ENCODE measurements at regions not wholly inside any gene's neighbourhood (a gene's known extent, or its start where the extent isn't known, plus 50 kb on each side); places are given as distances from the start of the nearest gene placed in this dataset.

DNA sequence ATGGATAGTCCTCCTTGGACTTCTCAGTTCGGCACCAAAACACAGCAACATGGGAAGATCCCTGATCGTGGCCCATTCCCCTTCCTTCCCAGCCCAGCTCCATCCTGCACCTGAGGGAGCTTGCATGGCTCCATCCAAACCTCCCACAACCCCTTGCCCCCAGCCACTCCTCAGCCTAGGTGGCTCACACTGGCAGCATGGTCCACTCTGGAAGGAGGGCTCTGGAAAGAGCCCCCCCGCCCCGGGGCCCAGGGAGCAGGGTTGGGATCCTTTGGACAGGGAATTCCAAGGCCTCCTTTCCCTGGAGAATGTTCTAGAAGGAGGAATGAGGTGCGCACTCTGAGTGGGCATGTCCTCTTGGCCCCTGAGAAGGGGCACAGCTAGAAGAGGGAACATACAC is 62.8 kb upstream of the ID2 start:
- H3K9me3 Mint-ChIP-seq = peaks cover 3% of the 10 kb centered on the region
- H3K4me3 Mint-ChIP-seq = no peak overlapping the region
- ATAC-seq = no peak
- H3K27me3 Mint-ChIP-seq = peaks cover 81% of the 10 kb centered on the region
- no peaks in the 10 kb centered on the region for H3K36me3 Mint-ChIP-seq
- H3K4me1 Mint-ChIP-seq = peaks cover 9% of the 10 kb centered on the region
- H3K27ac Mint-ChIP-seq = no peak overlapping the region

DNA sequence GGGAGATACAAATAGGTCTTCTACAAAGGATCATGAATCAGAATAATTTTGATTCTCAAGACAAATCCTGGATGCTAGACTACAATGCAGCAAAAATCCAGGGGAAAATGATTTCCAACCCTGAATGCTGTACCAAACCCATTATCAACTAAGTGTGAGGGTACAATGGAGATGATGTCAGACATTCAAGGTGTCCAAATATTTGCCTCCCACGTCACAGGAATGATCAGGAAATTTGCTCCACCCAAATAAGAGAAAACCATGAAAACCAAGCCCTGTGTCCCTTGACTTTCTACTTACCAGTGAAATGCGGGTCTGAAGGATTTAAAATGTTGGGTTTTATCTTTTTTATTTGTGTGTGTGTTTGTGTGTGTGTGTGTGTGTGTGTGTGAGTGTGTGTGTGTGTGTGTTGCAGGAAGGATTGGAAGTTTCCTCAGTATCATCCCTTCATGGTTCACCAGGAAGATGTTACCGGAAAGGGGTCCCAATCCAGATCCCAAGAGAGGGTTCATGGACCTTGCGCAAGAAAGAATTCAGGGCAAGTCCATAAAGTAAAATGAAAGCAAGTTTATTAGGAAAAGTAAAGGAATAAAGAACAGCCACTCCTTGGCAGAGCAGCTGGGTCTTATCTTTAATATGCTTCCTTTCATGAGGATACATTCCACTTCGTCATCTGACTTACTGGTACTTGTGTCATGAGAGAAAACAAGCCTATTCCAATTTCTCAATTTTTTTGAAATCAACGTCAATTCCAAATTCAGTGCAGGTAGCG is 61.1 kb upstream of the ID2 start:
- ATAC-seq = no peak
- Mint-ChIP-seq H3K4me1 (peaks cover 9% of the 10 kb centered on the region), H3K36me3 (no peaks in the 10 kb centered on the region), H3K4me3 (no peak overlapping the region), H3K9me3 (peaks cover 3% of the 10 kb centered on the region), H3K27ac (no peak overlapping the region), H3K27me3 (peaks cover 65% of the 10 kb centered on the region)

DNA sequence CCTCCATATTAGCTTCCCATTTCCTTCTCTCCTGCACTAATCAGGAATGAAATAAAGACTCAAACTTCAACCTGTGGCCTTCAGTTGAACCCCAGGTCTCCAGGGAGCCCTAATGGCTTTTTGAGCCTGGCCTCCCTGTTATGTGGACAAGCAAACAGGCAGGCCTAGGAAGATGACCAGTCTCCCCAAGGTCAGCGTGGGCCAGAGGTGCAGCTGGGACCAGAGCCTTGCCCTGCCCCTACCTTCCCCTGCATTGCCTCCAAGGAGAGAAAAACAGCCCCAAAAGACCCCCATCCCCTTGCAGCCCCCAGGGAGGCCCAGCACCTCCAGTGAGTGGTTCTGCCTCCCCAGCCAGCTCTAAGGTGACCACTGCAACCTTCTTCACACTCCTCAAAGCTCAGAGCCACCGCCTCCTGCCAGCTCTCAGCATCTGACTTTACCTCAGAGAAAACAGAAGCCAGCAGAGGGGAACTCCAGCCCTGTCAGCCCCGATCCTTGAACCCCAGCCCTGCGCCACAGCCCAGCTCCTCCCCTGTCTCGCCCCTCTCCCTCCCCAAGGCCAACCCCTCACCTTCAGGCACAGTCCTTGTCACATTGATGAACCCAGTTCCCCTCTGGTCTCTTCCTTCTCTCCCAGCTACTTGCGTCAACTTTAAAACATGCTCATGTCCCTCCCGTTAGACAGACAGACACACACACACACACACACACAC is 59.5 kb upstream of the ID2 start:
- Mint-ChIP-seq H3K27ac (peak overlapping the region; percentile 12), H3K36me3 (no peaks in the 10 kb centered on the region), H3K9me3 (peaks cover 3% of the 10 kb centered on the region), H3K4me3 (no peak overlapping the region), H3K27me3 (peaks cover 52% of the 10 kb centered on the region), H3K4me1 (peaks cover 9% of the 10 kb centered on the region)
- no peak for ATAC-seq

DNA sequence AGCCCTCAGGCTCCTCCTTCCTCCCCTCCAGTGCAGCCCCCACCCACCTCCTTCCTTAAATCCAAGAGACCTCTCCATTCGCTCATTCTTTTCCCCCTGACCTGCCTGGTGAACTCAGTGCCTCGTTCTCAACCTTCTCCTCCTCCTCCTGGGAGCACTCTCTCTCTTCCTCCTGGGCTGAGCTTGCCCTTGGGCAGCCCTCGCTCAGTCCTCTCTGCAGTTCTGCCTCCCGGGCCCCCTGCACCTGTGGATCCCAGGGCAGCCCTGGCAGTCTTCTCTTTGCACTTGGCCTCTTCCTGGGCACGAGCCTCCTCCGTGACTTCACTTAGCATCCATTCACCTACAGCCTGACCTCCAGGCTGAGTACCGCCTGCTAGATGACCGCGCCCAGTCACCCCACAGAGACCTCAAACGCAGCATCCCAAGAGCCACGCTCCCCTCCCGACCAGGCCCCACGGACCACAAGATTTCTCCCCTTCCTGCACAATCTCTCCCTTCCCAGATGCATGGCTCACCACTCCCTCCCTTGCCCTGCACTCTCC is 58.9 kb upstream of the ID2 start:
- H3K27ac Mint-ChIP-seq = peak overlapping the region; percentile 12
- peaks cover 9% of the 10 kb centered on the region for H3K4me1 Mint-ChIP-seq
- no peak for ATAC-seq
- H3K9me3 Mint-ChIP-seq = peaks cover 3% of the 10 kb centered on the region
- peaks cover 49% of the 10 kb centered on the region for H3K27me3 Mint-ChIP-seq
- no peak overlapping the region for H3K4me3 Mint-ChIP-seq
- no peaks in the 10 kb centered on the region for H3K36me3 Mint-ChIP-seq

DNA sequence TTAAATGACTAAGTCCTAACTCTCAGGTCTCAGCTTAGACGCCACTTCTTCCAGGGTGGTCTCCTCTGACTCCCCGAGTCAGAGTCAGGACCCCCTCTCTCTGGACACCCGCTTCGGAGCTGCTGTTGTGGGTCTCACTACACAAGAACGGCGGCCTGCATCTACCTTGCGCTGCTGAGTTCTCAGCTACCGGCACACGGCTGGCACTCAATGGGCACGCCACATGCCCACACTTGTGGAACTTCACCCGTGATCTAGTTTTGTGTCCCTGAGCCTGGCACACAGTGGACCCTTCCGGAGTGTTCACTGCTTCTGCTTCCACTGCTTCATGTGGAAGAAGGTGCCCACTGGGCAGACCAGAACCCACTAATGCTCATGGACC is 58.3 kb upstream of the ID2 start:
- no peak overlapping the region for H3K27ac Mint-ChIP-seq

DNA sequence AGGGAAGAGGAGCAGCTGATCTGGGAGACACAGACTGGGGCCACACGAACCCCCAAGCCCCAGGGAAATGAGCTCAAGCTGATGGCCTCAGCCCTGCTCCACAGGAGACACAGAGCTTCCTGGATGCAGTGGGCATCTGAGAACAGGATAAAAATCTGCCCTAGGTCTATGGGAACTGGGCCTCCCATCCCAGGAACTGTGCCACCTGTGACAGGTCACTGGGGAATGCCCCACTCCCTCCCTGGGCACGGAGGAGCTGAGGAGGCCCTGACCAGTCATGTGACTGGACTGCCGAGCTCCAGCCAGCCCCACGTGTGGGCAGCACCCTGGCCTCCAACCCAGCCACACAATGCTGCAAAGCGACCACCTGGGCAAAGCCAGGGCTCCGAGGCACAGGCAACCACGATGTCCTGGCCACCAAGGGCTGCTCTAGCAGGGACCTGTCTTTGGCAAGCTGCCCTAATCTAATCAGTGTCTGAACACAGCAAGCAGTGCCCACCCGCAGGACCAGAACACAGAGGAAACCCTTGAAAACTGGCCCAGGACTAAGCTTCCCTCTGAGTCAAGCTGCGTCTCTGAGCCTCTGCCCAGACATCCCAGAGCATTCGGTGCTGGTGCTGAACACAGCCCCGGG is 57.8 kb upstream of the ID2 start:
- ATAC-seq = no peak
- Mint-ChIP-seq H3K27ac (no peak overlapping the region), H3K27me3 (peaks cover 44% of the 10 kb centered on the region), H3K4me1 (peaks cover 20% of the 10 kb centered on the region), H3K9me3 (peaks cover 3% of the 10 kb centered on the region), H3K4me3 (no peak overlapping the region), H3K36me3 (no peaks in the 10 kb centered on the region)

More for the DNA sequence above, 58.3 kb upstream of the ID2 start:
- Mint-ChIP-seq H3K9me3 (peaks cover 3% of the 10 kb centered on the region), H3K27me3 (peaks cover 44% of the 10 kb centered on the region), H3K36me3 (no peaks in the 10 kb centered on the region), H3K4me1 (peaks cover 14% of the 10 kb centered on the region), H3K4me3 (no peak overlapping the region)
- no peak for ATAC-seq

DNA sequence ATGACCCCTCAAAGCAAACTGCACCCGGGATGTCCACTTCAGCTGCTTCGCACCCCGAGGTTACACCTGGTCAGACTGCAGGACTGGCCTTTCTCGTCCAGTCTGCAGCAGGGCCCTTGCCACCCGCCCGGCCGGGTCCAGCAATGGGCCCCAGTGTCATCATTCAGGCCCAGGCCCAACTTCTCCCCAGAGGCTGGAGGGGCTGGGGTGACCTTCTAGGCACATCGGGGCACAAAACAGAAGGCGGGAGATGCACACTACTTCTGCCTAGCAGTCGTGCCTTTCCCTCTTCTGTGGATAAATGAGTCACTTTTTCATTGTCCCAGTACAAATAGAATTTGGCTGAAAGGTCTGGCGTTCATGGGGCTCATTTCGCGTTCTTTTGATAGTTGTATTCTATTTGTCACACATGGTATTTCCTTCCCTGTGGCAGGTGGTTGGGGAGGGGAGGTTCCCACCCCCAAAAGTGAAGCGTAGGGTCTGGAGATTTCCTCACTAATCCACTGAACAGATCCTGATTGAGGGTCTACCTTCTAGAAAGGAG is 56.9 kb upstream of the ID2 start:
- peaks cover 37% of the 10 kb centered on the region for H3K27me3 Mint-ChIP-seq
- peaks cover 22% of the 10 kb centered on the region for H3K4me1 Mint-ChIP-seq
- no peaks in the 10 kb centered on the region for H3K36me3 Mint-ChIP-seq
- H3K27ac Mint-ChIP-seq = no peak overlapping the region
- peaks cover 3% of the 10 kb centered on the region for H3K9me3 Mint-ChIP-seq
- no peak overlapping the region for H3K4me3 Mint-ChIP-seq
- ATAC-seq = no peak

DNA sequence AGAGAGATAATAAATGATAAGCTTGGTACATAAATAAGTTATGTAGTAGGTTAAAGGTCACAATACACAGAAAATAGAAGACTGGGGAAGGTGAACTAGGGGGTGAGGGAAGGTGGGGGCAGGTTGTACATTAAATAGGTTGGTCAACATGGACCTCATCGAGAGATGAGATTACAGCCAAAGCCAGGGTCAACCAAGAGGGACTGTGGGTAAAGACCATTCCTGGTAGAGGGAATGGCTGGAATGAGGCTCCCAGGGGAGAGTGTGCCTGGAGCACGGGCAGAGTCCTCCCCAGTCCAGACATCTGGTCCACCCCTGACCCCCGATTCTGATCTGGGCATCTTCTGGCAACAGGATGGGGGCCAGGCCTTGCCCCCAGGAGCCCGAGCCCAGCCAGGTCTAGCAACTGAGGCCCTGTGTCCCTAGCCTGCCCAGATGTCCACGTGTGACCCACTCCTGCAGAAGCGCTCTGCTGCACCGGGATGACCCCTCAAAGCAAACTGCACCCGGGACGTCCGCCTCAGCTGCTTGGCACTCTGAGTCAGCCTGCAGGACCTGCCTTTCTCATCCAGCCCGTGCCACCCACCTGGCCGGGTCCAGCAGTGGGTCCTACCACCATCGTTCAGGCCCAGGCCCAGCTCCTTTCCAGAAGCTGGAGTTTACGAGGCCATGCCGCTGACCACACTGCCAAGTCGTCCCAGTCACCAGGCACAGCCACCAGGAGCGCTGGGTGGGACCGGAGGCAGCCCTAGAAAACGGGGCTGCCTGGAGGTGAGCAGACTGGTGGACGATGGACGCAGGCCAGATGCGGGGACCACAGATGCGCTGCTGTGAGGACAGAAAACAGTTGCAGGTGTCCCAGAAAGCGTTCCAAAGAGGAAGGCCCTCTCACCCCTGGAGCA is 56.2 kb upstream of the ID2 start:
- peaks cover 22% of the 10 kb centered on the region for H3K4me1 Mint-ChIP-seq
- no peak overlapping the region for H3K27ac Mint-ChIP-seq
- ATAC-seq = no peak
- H3K4me3 Mint-ChIP-seq = no peak overlapping the region
- H3K36me3 Mint-ChIP-seq = no peaks in the 10 kb centered on the region
- H3K27me3 Mint-ChIP-seq = peaks cover 29% of the 10 kb centered on the region
- no peaks in the 10 kb centered on the region for H3K9me3 Mint-ChIP-seq

DNA sequence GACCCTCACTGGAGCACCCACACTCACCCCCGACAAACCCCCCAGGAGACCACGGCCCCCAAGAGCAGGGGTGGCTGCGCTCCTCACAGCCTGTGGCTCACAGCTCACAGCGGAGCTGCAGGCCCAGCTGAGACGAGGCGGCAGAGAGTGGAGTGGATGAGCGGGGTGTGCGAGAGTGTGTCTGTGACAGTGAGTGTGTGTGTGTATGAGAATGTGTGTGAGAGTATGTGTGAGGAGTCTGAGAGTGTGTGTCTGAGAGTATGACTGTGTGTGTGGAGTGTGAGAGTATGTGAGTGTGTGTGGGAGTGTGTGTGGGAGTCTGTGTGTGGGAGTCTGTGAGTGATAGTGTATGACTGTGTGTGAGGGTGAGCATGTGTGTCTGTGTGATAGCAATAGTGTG is 55.3 kb upstream of the ID2 start:
- Mint-ChIP-seq H3K4me3 (no peak overlapping the region), H3K9me3 (no peaks in the 10 kb centered on the region), H3K36me3 (no peaks in the 10 kb centered on the region), H3K4me1 (peaks cover 27% of the 10 kb centered on the region), H3K27me3 (peaks cover 20% of the 10 kb centered on the region), H3K27ac (no peak overlapping the region)
- no peak for ATAC-seq

DNA sequence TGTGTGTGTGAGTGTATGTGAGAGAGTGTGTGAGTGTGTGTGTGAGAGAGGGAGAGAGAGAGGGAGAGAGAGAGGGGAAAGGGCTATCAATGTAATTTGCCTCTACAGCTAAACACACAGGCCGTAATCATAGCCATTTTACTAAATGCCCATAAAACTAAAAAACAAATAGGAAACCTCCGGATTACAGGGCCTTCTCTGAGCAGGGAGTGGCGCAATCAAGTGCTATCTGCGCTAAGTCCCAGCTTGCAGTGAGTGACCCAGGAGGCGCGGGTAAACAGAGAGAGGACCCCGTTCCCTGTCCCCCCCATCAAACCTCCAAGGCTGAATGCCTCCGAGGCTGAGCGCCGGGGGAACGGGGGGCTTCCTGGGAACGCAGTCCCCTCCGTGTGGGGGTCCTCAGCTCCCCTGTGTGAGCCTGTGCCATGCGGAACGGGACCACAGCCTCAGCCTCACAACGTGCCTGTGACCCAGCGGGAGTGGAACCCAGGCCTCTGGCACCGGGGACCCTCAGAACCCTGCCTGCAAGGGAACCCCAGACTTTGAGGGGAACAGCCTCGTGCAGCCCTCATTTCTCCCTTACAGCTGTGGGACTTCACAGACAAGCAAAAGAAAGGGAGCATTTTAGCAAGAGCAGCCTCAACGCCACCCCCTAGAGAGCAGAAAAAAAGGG is 54.7 kb upstream of the ID2 start:
- peaks cover 29% of the 10 kb centered on the region for H3K4me1 Mint-ChIP-seq
- H3K9me3 Mint-ChIP-seq = no peaks in the 10 kb centered on the region
- peaks cover 15% of the 10 kb centered on the region for H3K27me3 Mint-ChIP-seq
- no peak overlapping the region for H3K27ac Mint-ChIP-seq
- no peak for ATAC-seq
- H3K4me3 Mint-ChIP-seq = no peak overlapping the region
- no peaks in the 10 kb centered on the region for H3K36me3 Mint-ChIP-seq

DNA sequence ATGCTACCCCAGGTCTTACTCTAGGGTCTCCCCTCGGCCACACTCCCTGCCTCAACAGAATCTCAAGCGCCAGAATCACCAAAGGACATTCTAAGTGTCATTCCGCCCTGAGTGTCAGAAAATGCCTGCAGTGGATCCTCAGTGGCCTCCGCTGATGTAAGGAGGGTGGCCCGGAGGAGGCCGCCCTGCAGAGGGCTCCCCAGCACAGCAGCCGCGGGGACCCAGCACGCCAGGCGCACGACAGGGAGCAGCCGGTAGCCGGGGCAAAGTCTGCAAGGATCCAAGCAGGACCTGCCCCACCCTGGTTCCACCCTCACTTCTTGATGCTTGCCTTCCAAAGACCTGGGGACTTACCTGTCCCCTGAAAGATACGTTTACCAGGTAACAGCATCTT is 54.2 kb upstream of the ID2 start:
- Mint-ChIP-seq H3K36me3 (no peaks in the 10 kb centered on the region), H3K27ac (no peak overlapping the region), H3K4me3 (no peak overlapping the region), H3K9me3 (no peaks in the 10 kb centered on the region), H3K4me1 (peaks cover 25% of the 10 kb centered on the region), H3K27me3 (peaks cover 10% of the 10 kb centered on the region)
- no peak for ATAC-seq

DNA sequence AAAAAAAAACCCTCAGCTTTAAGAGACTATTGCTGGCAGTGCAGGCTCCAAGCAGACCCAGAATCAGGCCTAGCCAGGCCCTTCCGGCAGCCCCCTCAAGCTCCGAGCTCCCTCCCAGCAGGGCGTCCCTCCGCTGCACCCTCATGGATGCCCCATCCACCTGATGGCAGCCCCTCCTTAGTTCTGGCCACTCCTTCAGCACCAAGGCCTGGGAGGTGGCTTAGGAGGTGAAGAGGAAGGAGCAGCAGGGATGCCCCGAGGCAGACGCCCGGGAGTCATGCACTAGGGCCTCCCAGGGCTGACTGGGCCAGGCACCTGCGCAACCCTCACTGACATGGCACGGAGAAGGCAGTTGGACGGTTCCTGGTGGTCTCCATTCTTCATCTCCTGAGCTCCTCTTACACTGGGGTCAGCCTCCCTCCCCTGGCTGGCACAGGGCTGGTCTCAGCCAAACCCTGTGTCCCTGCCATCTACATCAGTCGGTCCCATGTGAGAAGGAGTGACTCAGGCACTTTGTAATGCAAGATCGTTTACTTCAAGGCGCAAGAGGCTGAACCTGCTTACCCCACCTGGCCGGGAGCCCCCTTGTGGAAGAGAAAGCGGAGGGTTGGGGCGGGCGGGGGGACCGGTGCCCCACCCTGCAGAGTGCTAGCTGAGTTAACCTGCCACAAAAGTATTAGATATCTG is 53.5 kb upstream of the ID2 start:
- Mint-ChIP-seq H3K4me1 (peaks cover 19% of the 10 kb centered on the region), H3K27ac (no peak overlapping the region), H3K27me3 (peaks cover 4% of the 10 kb centered on the region), H3K4me3 (no peak overlapping the region), H3K36me3 (no peaks in the 10 kb centered on the region), H3K9me3 (no peaks in the 10 kb centered on the region)
- peak; percentile 6 for ATAC-seq

DNA sequence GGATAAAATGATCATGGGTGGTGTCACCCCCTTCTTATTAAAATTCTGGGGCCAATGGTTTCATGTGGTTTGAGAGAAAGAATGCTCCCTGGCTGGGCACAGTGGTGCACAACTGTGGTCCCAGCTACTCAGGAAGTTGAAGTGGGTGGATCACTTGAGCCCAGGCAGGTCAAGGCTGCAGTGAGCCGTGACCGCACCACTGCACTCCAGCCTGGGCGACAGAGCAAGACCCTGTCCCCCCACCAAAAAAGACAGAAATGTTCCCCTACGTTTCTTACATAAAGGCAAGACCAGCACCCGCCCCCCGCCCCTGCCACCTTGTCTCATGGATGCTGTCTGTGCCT is 53.0 kb upstream of the ID2 start:
- Mint-ChIP-seq H3K36me3 (no peaks in the 10 kb centered on the region), H3K27me3 (peaks cover 3% of the 10 kb centered on the region), H3K27ac (no peak overlapping the region), H3K4me1 (peaks cover 19% of the 10 kb centered on the region), H3K9me3 (no peaks in the 10 kb centered on the region), H3K4me3 (no peak overlapping the region)
- peak; percentile 29 for ATAC-seq

DNA sequence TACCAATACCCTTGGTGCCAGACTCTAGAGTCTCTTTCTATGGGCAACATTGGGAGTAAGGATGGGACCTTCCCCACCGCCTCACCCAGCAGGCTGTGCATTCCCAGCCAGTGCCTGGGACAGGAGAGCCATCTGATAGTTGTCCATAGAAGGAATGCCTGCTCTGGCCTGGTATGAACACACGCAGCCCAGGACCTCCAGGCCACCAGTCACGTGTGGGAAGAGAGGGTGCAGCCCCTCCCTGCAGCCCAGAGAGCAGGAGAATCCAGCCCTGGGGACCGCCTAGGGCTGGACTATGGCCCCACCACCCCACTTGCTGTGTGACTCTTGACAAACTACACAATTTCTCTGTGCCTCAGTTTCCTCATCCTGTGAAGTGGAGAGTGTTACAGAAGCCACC is 52.5 kb upstream of the ID2 start:
- peaks cover 8% of the 10 kb centered on the region for H3K27me3 Mint-ChIP-seq
- peaks cover 19% of the 10 kb centered on the region for H3K4me1 Mint-ChIP-seq
- no peak overlapping the region for H3K27ac Mint-ChIP-seq
- H3K9me3 Mint-ChIP-seq = no peaks in the 10 kb centered on the region
- H3K36me3 Mint-ChIP-seq = no peaks in the 10 kb centered on the region
- H3K4me3 Mint-ChIP-seq = no peak overlapping the region
- no peak for ATAC-seq
